H1 (cell line): ENCODE measurements at regions not wholly inside any gene's neighbourhood (a gene's known extent, or its start where the extent isn't known, plus 50 kb on each side); places are given as distances from the start of the nearest gene placed in this dataset.

ENCODE experiments used
- CHD2 ChIP-seq: IDR thresholded peaks from 2 replicates; pipeline ENCODE4 v1.6.1; 2012; ENCODE audit warnings: low read length, improper control_type of control experiment
- EZH2 ChIP-seq: fragments of 200-600 bp; sonication (generic); IDR thresholded peaks from 2 replicates; pipeline ENCODE4 v1.7.1; 2012; ENCODE audit warnings: low read depth, mild to moderate bottlenecking, moderate library complexity, low read length, inconsistent platforms; ENCODE audit not compliant: severe bottlenecking
- JUND ChIP-seq: IDR thresholded peaks from 2 replicates; pipeline ENCODE4 v1.6.1; 2011; ENCODE audit warnings: mild to moderate bottlenecking, improper control_type of control experiment, low read length
- KDM1A ChIP-seq: fragments of 200-600, 300-600 bp; sonication (generic); IDR thresholded peaks from 2 replicates; pipeline ENCODE4 v1.7.1; 2016; ENCODE audit warnings: mild to moderate bottlenecking, low read length, borderline replicate concordance
- POLR2A ChIP-seq, 2 experiments: IDR thresholded peaks; 1 replicate in 1 of 2; 2 replicates in 1 of 2; pipeline ENCODE4 v1.6.1; 2011; ENCODE audit warnings: low read depth in 2 of 2, low read length in 2 of 2, mild to moderate bottlenecking in 2 of 2; ENCODE audit errors: control extremely low read depth in 1 of 2
- POLR2AphosphoS5 ChIP-seq: IDR thresholded peaks from 2 replicates; pipeline ENCODE4 v1.6.1; 2011; ENCODE audit warnings: low read depth, low read length
- RAD21 ChIP-seq, 2 experiments: IDR thresholded peaks in 1 of 2; conservative IDR thresholded peaks in 1 of 2; 2 replicates each; pipeline ENCODE4 v1.6.1; 2011; ENCODE audit warnings: low read depth in 2 of 2, low read length in 2 of 2, improper control_type of control experiment in 1 of 2, inconsistent platforms in 1 of 2, mild to moderate bottlenecking in 1 of 2, moderate library complexity in 1 of 2
- SP1 ChIP-seq: IDR thresholded peaks from 2 replicates; pipeline ENCODE4 v1.6.1; 2011; ENCODE audit warnings: low read depth, low read length
- SP2 ChIP-seq: IDR thresholded peaks from 2 replicates; pipeline ENCODE4 v1.6.1; 2012; ENCODE audit warnings: mild to moderate bottlenecking, low read length, inconsistent platforms
- TF ChIP-seq, protein P1 (sequence below), 3 experiments: IDR thresholded peaks; 1 replicate in 2 of 3; 2 replicates in 1 of 3; pipeline versions ENCODE4 v1.5.1 to v1.6.1; 2011; ENCODE audit warnings: low read length in 3 of 3, mild to moderate bottlenecking in 3 of 3, inconsistent platforms in 2 of 3, low read depth in 1 of 3, moderate library complexity in 1 of 3; ENCODE audit not compliant: insufficient read depth in 1 of 3; ENCODE audit errors: control extremely low read depth in 1 of 3

DNA sequence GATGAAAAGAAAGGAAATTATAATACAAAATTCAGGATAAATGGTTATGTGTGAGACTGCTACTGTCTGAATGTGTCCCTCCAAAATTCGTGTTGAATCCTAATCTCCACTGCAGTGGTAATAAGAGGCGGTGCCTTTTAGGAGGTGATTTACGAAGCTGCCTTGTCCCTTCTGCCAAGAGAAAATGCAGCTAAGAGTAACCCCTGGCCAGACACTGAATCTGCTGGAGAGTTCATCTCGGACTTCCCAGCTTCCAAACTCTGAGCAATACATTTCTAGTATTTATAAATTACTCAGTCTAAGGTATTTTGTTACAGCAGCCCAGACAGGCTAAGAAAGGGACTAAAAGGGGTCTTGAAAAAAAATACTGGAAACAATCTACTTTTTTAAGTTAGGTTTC is 152.6 kb downstream of the KLF12 start:
- no peak for TF ChIP-seq CHD2
- no peak for TF ChIP-seq KDM1A
- no peak for TF ChIP-seq SP1
- no peak for TF ChIP-seq RAD21 (IDR thresholded peaks at IDR 0.05 in 1 of 2, conservative IDR thresholded peaks at IDR 0.05 in 1 of 2; ENCODE audit: low read depth in 2 of 2, low read length in 2 of 2)
- no peak for TF ChIP-seq POLR2AphosphoS5
- TF ChIP-seq SP2 = no peak
- TF ChIP-seq EZH2 = no peak
- TF ChIP-seq JUND = no peak
- no peak for TF ChIP-seq POLR2A (IDR thresholded peaks at IDR 0.05; ENCODE audit: control extremely low read depth in 1 of 2, low read depth in 2 of 2, low read length in 2 of 2)
- TF ChIP-seq, protein P1, sequence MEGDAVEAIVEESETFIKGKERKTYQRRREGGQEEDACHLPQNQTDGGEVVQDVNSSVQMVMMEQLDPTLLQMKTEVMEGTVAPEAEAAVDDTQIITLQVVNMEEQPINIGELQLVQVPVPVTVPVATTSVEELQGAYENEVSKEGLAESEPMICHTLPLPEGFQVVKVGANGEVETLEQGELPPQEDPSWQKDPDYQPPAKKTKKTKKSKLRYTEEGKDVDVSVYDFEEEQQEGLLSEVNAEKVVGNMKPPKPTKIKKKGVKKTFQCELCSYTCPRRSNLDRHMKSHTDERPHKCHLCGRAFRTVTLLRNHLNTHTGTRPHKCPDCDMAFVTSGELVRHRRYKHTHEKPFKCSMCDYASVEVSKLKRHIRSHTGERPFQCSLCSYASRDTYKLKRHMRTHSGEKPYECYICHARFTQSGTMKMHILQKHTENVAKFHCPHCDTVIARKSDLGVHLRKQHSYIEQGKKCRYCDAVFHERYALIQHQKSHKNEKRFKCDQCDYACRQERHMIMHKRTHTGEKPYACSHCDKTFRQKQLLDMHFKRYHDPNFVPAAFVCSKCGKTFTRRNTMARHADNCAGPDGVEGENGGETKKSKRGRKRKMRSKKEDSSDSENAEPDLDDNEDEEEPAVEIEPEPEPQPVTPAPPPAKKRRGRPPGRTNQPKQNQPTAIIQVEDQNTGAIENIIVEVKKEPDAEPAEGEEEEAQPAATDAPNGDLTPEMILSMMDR (IDR thresholded peaks at IDR 0.05; ENCODE audit: control extremely low read depth in 1 of 3, insufficient read depth in 1 of 3, low read depth in 1 of 3, low read length in 3 of 3) = no peak
